Fibroblast of skin of left quadriceps (primary cell): ENCODE measurements at regions not wholly inside any gene's neighbourhood (a gene's known extent, or its start where the extent isn't known, plus 50 kb on each side); places are given as distances from the start of the nearest gene placed in this dataset.
"Not testable (repeated sequence)": the region's sequence is repeated elsewhere in the genome, so short reads cannot be mapped to it uniquely, and the experiment has no call there.

Experiments used
- DNase-seq, 2 experiments: peaks; one replicate each; pipeline ENCODE4 v3.0.0-alpha.2; 2013; ENCODE audit warnings: low read depth in 2 of 2

- no peak for DNase-seq
These were observed 564.4 kb downstream of the MATN1 start for GRCh38 chr1:30159015-30159414.

DNA sequence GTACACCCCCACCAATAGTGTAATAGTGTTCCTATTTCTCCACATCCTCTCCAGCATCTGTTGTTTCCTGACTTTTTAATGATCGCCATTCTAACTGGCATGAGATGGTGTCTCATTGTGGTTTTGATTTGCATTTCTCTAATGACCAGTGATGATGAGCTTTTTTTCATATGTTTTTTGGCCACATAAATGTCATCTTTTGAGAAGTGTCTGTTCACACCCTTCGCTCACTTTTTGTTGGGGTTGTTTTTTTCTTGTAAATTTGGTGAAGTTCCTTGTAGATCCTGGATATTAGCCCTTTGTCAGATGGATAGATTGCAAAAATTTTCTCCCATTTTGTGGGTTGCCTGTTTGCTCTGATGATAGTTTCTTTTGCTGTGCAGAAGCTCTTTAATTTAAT is 567.7 kb downstream of the MATN1 start:
- DNase-seq, result not testable (repeated sequence)

DNA sequence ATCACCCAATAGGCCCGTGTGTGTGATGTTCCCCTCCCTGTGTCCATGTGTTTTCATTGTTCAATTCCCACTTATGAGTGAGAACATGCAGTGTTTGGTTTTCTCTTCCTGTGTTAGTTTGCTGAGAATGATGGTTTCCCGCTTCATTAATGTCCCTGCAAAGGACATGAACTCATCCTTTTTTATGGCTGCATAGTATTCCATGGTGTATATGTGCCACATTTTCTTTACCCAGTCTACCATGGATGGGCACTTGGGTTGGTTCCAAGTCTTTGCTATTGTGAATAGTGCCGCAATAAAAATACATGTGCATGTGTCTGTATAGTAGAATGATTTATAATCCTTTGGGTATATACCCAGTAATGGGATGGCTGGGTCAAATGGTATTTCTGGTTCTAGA is 568.1 kb downstream of the MATN1 start:
- not testable (repeated sequence) for DNase-seq

GRCh38 chr1:30153743-30154449 is 569.5 kb downstream of the MATN1 start:
- DNase-seq, result no peak

GRCh38 chr1:30151826-30152225 is 571.6 kb downstream of the MATN1 start:
- no peak for DNase-seq

DNA sequence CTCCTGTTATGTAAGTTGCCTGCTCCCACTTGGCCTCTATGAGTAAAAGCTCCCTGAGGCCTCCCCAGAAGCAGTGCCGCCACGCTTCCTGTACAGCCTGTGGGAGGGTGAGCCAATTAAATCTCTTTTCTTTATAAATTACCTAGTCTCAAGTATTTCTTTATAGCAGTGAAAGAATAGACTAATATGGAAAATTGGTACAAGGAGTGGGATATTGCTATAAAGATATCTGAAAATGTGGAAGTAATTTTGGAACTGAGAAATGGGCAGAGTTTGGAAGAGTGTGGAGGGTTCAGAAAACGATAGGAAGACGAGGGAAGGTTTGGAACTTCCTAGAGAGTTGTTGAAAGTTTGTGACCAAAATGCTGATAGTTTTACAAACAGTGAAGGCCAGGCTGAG is 572.3 kb downstream of the MATN1 start:
- DNase-seq, result no peak

DNA sequence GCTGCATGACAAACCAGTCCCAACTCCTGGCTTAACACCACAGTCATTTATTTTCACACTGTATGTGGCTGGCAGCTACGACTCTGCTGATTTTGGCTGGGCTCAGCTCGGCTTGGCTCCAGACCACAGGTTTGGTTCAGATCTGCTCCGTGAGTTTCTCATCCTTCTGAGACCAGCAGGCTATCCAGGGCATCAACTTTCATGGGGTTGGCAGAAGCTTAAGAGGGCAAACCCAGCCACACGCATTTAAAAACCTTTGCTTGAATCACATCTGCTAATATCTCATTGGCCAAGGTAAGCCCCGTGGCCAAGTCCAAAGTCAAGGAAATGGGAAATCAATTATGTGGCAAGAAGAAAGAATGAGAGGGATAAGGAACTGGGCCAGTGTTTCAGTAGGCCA is 574.2 kb downstream of the MATN1 start:
- DNase-seq, result no peak

GRCh38 chr1:30148676-30149075 is 574.7 kb downstream of the MATN1 start:
- no peak for DNase-seq

DNA sequence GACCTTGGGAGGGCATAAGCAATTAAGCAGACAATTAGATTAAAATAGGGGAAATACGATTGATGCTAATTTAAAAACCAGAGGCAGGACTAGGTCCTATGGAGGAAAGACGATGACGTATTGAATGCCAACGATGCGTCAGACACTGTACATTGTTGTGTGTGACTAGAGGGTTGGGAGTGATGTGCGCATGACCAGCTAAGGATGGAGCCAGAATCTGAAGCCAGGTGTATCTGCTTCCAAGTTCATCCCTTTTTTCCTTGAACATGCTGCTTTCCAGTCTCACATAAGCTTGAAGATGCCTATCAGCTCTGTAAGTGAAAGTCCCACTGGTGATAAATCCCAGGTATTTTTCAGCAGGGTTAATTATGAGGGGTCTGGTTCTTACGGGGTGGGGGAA is 576.2 kb downstream of the MATN1 start:
- DNase-seq, result no peak

GRCh38 chr1:30146448-30146847 is 576.9 kb downstream of the MATN1 start:
- DNase-seq, result no peak

GRCh38 chr1:30145723-30146303 is 577.6 kb downstream of the MATN1 start:
- DNase-seq, result no peak

DNA sequence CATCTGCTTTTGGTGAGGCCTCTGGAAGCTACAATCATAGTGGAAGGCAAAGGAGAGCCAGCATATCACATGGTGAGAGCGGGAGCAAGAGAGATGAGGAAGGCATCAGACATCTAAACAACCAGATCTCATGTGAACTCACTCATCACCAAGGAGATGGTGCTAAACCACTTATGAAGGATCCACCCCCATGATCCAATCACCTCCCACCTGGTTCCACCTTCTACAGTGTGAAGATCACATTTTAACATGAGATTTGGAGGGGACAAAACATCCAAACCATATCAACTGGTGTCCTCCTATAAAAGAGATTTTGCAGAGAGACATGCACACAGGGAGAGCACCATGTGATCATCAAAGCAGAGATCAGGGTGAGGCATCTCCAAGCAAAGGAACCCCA is 578.6 kb downstream of the MATN1 start:
- no peak for DNase-seq

DNA sequence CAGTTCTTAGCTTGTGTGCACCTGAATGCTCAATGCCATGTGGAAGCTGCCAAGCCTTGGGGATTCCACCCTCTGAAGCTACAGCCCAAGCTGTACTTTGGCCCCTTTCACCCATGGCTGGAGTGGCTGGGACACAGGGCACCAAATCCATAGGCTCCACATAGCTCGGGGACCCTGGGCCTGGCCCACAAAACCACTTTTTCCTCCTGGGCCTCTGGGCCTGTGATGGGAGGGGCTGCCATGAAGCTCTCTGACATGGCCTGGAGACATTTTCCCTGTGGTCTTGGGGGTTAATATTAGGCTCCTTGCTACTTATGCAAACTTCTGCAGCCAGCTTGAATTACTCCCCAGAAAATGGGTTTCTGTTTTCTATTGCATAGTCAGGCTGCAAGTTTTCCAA is 579.9 kb downstream of the MATN1 start:
- DNase-seq, result no peak

DNA sequence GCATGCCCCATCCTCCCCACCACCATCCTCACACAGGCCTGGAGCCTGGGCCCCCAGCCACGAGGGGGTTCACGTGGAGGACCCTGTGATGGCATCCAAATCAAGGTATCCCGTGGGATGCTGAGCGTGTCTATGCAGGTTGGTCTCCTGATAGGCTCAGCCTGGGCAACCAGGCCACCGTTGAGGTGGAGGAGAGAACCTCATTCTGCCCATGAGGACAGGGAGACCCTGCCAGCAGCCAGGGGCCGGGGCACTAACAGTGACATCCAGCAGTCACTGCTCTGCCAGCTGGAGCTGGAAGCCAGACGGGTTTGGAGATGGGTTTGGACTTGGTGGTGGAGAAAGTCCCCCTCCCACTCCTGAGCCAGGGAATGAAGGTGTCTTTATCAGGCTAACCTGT is 582.8 kb downstream of the MATN1 start:
- DNase-seq, result no peak

- DNase-seq, result no peak
These were observed 584.5 kb downstream of the MATN1 start for GRCh38 chr1:30138891-30139290.

DNA sequence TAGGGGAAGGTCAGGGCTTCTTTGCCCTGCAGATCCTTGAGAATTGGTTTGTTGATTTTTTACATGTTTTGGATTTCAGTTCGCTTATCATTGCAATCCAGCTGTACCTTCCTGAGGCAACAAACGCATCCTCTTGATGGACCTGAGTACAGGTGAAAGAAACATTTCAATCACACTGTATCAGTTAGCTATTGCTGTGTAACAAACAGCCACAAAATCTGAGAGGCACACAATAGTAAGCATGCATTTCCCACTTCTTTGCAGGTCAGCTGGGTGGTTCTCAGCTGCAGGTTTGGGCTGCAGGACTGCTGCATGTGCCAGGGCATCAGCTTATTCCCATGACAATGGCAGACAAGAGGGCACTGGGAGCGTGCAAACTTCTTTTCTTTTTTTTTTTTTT is 586.4 kb downstream of the MATN1 start:
- no peak for DNase-seq

GRCh38 chr1:30135698-30136097 is 587.7 kb downstream of the MATN1 start:
- no peak for DNase-seq

DNA sequence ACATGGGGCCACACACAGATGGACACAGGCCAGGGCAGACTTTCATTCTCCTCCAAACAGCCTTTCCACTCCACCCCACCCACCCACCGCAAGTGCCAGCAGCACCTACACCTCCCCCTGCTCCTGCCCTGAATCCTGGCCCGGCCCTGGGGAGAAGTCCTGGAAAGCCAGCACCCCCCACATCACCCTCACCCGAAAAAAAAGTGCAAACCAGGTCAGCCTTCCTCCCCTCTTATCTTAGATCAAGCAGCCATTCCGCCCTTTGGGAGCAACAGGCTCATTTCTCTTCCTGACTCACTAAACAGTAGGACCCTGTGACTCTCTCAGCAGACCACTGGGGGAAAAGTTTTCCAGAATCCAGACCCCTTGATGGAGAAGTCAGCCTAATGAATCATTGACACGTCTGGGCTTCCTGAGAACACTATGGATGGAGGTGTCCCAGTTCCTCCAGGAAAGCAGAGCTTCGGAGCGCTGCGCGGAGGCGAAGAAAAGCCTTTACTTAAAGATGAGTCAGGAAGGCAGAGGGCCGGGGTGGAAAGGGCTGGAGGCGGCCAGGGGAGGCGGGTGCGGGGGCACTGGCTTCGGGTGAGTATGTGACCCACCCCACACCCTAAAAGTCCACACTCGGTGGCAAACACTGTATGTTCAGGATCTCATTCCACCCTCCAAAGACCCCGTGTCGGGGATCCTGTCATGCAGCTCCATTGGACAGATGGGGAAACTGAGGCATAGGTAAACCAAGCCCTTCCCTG is 588.7 kb downstream of the MATN1 start:
- no peak for DNase-seq

DNA sequence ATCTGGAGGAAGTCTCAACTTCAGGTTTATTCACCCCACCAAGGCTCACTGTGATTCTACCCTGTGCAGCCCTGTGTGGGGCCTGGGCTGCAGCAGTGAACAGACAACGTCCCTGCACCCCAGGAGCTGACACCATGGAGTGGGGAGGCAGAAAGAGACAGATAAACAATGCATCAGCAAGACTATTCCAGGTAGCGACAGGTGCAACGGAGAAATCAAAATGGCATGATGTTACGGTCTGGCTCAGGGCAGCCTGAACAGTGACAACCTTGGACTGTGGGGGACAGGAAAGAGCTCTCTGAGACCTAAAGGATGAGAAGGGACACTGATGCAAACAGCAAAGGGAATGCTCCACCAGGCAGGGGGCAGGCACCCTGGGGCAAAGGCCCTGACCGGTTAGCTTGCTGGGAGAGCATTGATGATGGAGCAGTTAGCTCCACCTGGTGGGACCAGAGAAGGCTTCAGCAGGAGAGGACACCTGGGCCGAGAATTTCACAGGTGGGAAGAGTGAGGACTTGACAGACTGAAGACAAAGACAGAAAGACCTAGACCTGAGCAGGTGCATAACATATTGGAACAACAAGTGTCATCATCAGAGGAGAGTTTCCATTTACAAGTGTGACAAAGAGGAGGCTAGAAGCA is 589.9 kb downstream of the MATN1 start:
- no peak for DNase-seq

DNA sequence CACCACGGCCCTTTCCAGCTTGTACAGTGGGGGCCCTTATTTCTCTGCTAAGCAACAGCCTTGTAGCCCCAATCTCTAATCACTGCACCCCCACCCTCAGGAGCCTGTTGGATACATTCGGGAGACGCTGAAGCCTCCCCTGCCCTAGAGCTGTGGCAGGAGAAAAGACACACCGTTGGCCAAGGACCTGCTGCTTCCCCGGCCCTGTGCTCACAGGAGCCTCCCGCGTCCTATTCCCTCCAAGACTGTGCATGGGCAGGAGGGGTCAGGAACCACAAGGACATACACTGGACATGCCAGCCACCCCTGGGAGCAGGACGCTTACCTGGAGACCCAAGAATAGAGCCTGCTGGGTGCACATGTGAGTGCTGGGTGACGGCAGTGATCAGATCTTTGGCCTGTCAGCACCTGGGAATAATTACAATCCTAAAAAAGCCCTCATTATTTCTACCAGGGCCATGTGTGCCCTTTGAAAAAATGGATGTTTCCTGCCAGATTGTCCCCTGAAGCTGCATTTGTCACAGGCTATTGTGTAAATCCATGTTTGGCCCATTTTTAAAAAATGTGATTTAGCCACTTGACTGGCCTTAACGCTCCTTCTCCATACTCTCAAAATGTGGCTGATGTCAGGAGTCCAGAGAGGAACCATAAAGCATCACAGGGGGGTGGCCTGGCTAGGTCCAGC is 590.6 kb downstream of the MATN1 start:
- no peak for DNase-seq

GRCh38 chr1:30130566-30130965 is 592.8 kb downstream of the MATN1 start:
- not testable (repeated sequence) for DNase-seq

GRCh38 chr1:30130099-30130498 is 593.3 kb downstream of the MATN1 start:
- no peak for DNase-seq
